K562 (cell line): ENCODE measurements at regions not wholly inside any gene's neighbourhood (a gene's known extent, or its start where the extent isn't known, plus 50 kb on each side); places are given as distances from the start of the nearest gene placed in this dataset.

Experiments
- ATAC-seq: fragments of 200-7000 bp; cut with Tn5 transposase; 3 replicates; pipeline ENCODE4 v1.9.1; 2020; ENCODE audit warnings: moderate library complexity
- BruUV-seq: library from RNA; stranded (reverse); fragments of 400-500 nt; replicated peaks from 2 replicates; lab custom pipeline; 2021; lab: Mats Ljungman, UMichigan
- CTCF ChIA-PET: fragments of 300-600 bp; formaldehyde crosslinking; extraction: SDS; loops from one replicate; lab custom pipeline; 2021; ENCODE audit warnings: low intra/inter-chr PET ratio; lab: Yijun Ruan, JAX
- POLR2A ChIA-PET: fragments of 300-600, 350-650 bp; sonication (Branson Sonifier 250); formaldehyde crosslinking; extraction: SDS; loops from one replicate; lab custom pipeline; 2021; ENCODE audit warnings: antibody characterized with exemption, inconsistent platforms; lab: Yijun Ruan, JAX
- DNase-seq, 4 experiments: peaks; one replicate each; pipeline versions ENCODE4 v3.0.0 to v3.0.0-alpha.2; 2011 to 2018; ENCODE audit warnings: low spot score in 3 of 4, mixed read lengths in 3 of 4; ENCODE audit errors: extremely low read depth in 1 of 4
- FAIRE-seq: peaks from 2 replicates; lab custom pipeline; 2011; peaks lifted over from hg19 to GRCh38; lab: Jason Lieb, UNC
- H2AFZ ChIP-seq: 2 replicates; pipeline ENCODE4 v1.6.0; 2011; ENCODE audit warnings: low read depth, low read length, control low read depth, inconsistent platforms
- H3K27ac ChIP-seq: fragments of 200-600 bp; 3 replicates; pipeline ENCODE4 v1.8.0; 2011; ENCODE audit warnings: low read depth, mild to moderate bottlenecking, control low read depth, inconsistent platforms, low read length, moderate library complexity, mixed read lengths; ENCODE audit errors: extremely low read depth
- H3K27me3 ChIP-seq, 2 experiments: fragments of 300-600 bp in 1 of 2; 2 replicates in 1 of 2; 3 replicates in 1 of 2; pipeline versions ENCODE4 v1.6.0 to v1.8.0; 2011; ENCODE audit warnings: inconsistent platforms in 2 of 2, low read length in 2 of 2, mild to moderate bottlenecking in 1 of 2, mixed read lengths in 1 of 2, moderate library complexity in 1 of 2; ENCODE audit not compliant: control insufficient read depth in 2 of 2, insufficient read depth in 2 of 2
- H3K36me3 ChIP-seq: fragments of 300-600 bp; 3 replicates; pipeline ENCODE4 v1.8.0; 2011; ENCODE audit warnings: mild to moderate bottlenecking, low read length, inconsistent platforms; ENCODE audit not compliant: control insufficient read depth, insufficient read depth
- H3K4me1 ChIP-seq, 2 experiments: fragments of 200-600 bp in 1 of 2; replicated peaks in 1 of 2; 2 replicates in 1 of 2; 3 replicates in 1 of 2; pipeline versions ENCODE4 v1.5.1 to v1.8.0; 2011; ENCODE audit warnings: inconsistent platforms in 2 of 2, low read length in 2 of 2, mild to moderate bottlenecking in 1 of 2, mixed read lengths in 1 of 2, moderate library complexity in 1 of 2; ENCODE audit not compliant: control insufficient read depth in 2 of 2, insufficient read depth in 2 of 2
- H3K4me2 ChIP-seq: 2 replicates; pipeline ENCODE4 v1.6.1; 2011; ENCODE audit warnings: low read length, control low read depth, inconsistent platforms, mixed read lengths; ENCODE audit not compliant: insufficient read depth
- H3K4me3 ChIP-seq: fragments of 200-600 bp; sonication (generic), shearing (Covaris generic); 2 replicates; pipeline ENCODE4 v1.5.1; 2016; ENCODE audit warnings: control low read depth, inconsistent platforms
- H3K79me2 ChIP-seq: fragments of 200-600 bp; 3 replicates; pipeline ENCODE4 v1.8.0; 2011; ENCODE audit warnings: low read length, inconsistent platforms; ENCODE audit not compliant: control insufficient read depth, insufficient read depth
- H3K9ac ChIP-seq, 2 experiments: 2 replicates each; pipeline versions ENCODE4 v1.6.0 to v1.6.1; 2011; ENCODE audit warnings: low read depth in 2 of 2, low read length in 2 of 2, control low read depth in 1 of 2, inconsistent platforms in 1 of 2, mild to moderate bottlenecking in 1 of 2, mixed read lengths in 1 of 2; ENCODE audit not compliant: insufficient read depth in 1 of 2
- H3K9me1 ChIP-seq: one replicate; pipeline ENCODE4 v1.6.0; 2011; ENCODE audit warnings: inconsistent platforms, mild to moderate bottlenecking, low read length, moderate library complexity; ENCODE audit not compliant: control insufficient read depth, insufficient read depth
- H3K9me3 ChIP-seq: replicated peaks from 2 replicates; pipeline ENCODE4 v1.5.1; 2011; ENCODE audit warnings: low read depth, low read length, inconsistent platforms; ENCODE audit not compliant: control insufficient read depth, insufficient read depth
- H4K20me1 ChIP-seq: replicated peaks from 2 replicates; pipeline ENCODE4 v1.6.1; 2011; ENCODE audit warnings: low read length, inconsistent platforms, mixed read lengths; ENCODE audit not compliant: control insufficient read depth, insufficient read depth
- ATF3 ChIP-seq, 2 experiments: fragments of 450-650 bp in 1 of 2; sonication (generic) in 1 of 2; formaldehyde crosslinking in 1 of 2; IDR thresholded peaks in 1 of 2; conservative IDR thresholded peaks in 1 of 2; 2 replicates each; pipeline versions ENCODE4 v1.6.1 to v1.8.1; 2016 to 2023; ENCODE audit warnings: mild to moderate bottlenecking in 2 of 2, moderate library complexity in 2 of 2, inconsistent platforms in 1 of 2, missing genetic modification reagents in 1 of 2
- FOXJ3 ChIP-seq: sonication (generic); formaldehyde crosslinking; IDR thresholded peaks from 2 replicates; pipeline ENCODE4 v1.4.0; 2020; ENCODE audit warnings: mild to moderate bottlenecking, missing genetic modification reagents
- GATAD2A ChIP-seq: fragments of 450-650 bp; IDR thresholded peaks from 2 replicates; pipeline ENCODE4 v1.6.1; 2017
- HNRNPK ChIP-seq: fragments of 200-400 bp; formaldehyde crosslinking; IDR thresholded peaks from one replicate; pipeline ENCODE4 v1.6.1; 2018; ENCODE audit warnings: mild to moderate bottlenecking, low read depth, low read length; ENCODE audit not compliant: poor library complexity, severe bottlenecking
- MAFK ChIP-seq: IDR thresholded peaks from 2 replicates; pipeline ENCODE4 v1.6.1; 2011; ENCODE audit warnings: low read length, improper control_type of control experiment
- MED1 ChIP-seq: sonication (generic); formaldehyde crosslinking; IDR thresholded peaks from 2 replicates; pipeline ENCODE4 v1.8.1; 2023; ENCODE audit warnings: missing genetic modification reagents, borderline replicate concordance
- NFIX ChIP-seq: fragments of 250-450 bp; sonication (Bioruptor Pico); IDR thresholded peaks from 2 replicates; pipeline ENCODE4 v1.4.0; 2020; ENCODE audit warnings: low read depth, mild to moderate bottlenecking, moderate library complexity
- RBM22 ChIP-seq: fragments of 200-400 bp; formaldehyde crosslinking; IDR thresholded peaks from 2 replicates; pipeline ENCODE4 v1.6.1; 2018; ENCODE audit warnings: low read length, low read depth; ENCODE audit not compliant: poor library complexity, severe bottlenecking
- SMARCE1 ChIP-seq: fragments of 450-650 bp; IDR thresholded peaks from 2 replicates; pipeline ENCODE4 v1.7.1; 2016; ENCODE audit warnings: mild to moderate bottlenecking
- TRIM25 ChIP-seq: fragments of 450-650 bp; IDR thresholded peaks from 2 replicates; pipeline ENCODE4 v1.7.0; 2016; ENCODE audit warnings: borderline replicate concordance
- ZNF57 ChIP-seq: fragments of 450-650 bp; formaldehyde crosslinking; IDR thresholded peaks from 2 replicates; pipeline ENCODE4 v1.4.0; 2020; ENCODE audit warnings: mild to moderate bottlenecking, moderate library complexity
- WGBS: fragments of 100-300 bp; shearing (Covaris generic); methylation state at CpG from one replicate; pipeline ENCODE4 v1.1.6; 2016; ENCODE audit warnings: low coverage, mixed read lengths; ENCODE audit not compliant: insufficient coverage; ENCODE audit errors: missing lambda C conversion rate; 5-methylcytosine and 5-hydroxymethylcytosine counted together
- in situ Hi-C: fragments of 300-500 bp; cut with MboI; formaldehyde crosslinking; loops from 4 replicates; pipeline ENCODE4 v1.15.0; 2018; ENCODE audit warnings: inconsistent platforms, mixed read lengths
- intact Hi-C: fragments of 100-400 bp; cut with micrococcal nuclease; formaldehyde crosslinking; loops from 2 replicates; pipeline ENCODE4 v1.14.2; 2022
- TF ChIP-seq, protein P1 (sequence below): fragments of 150-350 bp; conservative IDR thresholded peaks from 2 replicates; pipeline ENCODE4 v1.6.1; 2014; ENCODE audit warnings: low read length

DNA sequence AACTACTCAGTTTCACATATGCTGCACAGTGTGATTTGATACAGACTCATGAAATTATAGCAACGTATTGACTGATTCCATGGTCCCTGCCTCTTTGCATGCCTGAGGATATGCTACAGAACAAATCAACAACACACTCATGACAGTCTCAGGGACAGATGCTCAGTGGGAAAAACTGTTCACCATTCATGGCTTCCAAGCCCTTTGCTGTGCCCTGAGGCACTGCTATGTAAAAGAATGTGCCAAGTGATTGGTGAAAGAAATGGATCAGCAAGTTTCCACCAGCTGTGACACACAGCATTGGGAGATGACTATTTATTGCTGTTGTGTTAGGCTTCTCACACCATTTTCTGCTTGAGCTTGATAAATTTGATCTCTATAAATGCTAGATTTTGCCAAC lies 825.6 kb upstream of the INTU start:
- 47% methylated on average over 1 of the region's 1 CpG for WGBS
- no peaks in the 10 kb centered on the region for H3K9me3 ChIP-seq
- ChIA-PET CTCF (no interaction called here), POLR2A (no interaction called here)
- no peak overlapping the region for H3K27ac ChIP-seq
- H3K4me2 ChIP-seq: no peak overlapping the region
- DNase-seq: no peak
- in situ Hi-C loops: no loop called here
- no TSS peak for BruUV-seq
- H3K9me1 ChIP-seq: no peaks in the 10 kb centered on the region
- peaks cover 4% of the 10 kb centered on the region; the same call in 2 of the 3 replicates for H3K36me3 ChIP-seq
- no peaks in the 10 kb centered on the region; a peak in 1 of 5 replicates for H3K4me1 ChIP-seq
- no peak overlapping the region for H3K4me3 ChIP-seq
- FAIRE-seq: peak; percentile 40
- H4K20me1 ChIP-seq: no peaks in the 10 kb centered on the region
- peak; percentile 71 for ATAC-seq
- peaks cover 66% of the 10 kb centered on the region for H3K79me2 ChIP-seq
- no peak overlapping the region for H3K9ac ChIP-seq
- no peaks in the 10 kb centered on the region for H3K27me3 ChIP-seq
- no peak overlapping the region for H2AFZ ChIP-seq
- intact Hi-C loops: no loop called here
- TF ChIP-seq GATAD2A (no peak), ZNF57 (CRISPR knock-in tag) (no peak), RBM22 (no peak), ATF3 (IDR thresholded peaks at IDR 0.05) (no peak), ATF3 (CRISPR knock-in tag; conservative IDR thresholded peaks at IDR 0.05) (no peak), HNRNPK (no peak), FOXJ3 (CRISPR knock-in tag) (no peak), MAFK (no peak), TRIM25 (no peak), SMARCE1 (no peak), MED1 (CRISPR knock-in tag) (no peak), NFIX (CRISPR knock-in tag) (no peak)
- TF ChIP-seq, protein P1, sequence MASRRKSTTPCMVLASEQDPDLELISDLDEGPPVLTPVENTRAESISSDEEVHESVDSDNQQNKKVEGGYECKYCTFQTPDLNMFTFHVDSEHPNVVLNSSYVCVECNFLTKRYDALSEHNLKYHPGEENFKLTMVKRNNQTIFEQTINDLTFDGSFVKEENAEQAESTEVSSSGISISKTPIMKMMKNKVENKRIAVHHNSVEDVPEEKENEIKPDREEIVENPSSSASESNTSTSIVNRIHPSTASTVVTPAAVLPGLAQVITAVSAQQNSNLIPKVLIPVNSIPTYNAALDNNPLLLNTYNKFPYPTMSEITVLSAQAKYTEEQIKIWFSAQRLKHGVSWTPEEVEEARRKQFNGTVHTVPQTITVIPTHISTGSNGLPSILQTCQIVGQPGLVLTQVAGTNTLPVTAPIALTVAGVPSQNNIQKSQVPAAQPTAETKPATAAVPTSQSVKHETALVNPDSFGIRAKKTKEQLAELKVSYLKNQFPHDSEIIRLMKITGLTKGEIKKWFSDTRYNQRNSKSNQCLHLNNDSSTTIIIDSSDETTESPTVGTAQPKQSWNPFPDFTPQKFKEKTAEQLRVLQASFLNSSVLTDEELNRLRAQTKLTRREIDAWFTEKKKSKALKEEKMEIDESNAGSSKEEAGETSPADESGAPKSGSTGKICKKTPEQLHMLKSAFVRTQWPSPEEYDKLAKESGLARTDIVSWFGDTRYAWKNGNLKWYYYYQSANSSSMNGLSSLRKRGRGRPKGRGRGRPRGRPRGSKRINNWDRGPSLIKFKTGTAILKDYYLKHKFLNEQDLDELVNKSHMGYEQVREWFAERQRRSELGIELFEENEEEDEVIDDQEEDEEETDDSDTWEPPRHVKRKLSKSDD: no peak
